T-helper 2 cell (primary cell): ENCODE measurements at regions not wholly inside any gene's neighbourhood (a gene's known extent, or its start where the extent isn't known, plus 50 kb on each side); places are given as distances from the start of the nearest gene placed in this dataset.

Experiments used
- DNase-seq, 5 experiments: peaks; one replicate each; pipeline versions ENCODE4 v3.0.0 to v3.0.0-alpha.2; 2012 to 2022

DNA sequence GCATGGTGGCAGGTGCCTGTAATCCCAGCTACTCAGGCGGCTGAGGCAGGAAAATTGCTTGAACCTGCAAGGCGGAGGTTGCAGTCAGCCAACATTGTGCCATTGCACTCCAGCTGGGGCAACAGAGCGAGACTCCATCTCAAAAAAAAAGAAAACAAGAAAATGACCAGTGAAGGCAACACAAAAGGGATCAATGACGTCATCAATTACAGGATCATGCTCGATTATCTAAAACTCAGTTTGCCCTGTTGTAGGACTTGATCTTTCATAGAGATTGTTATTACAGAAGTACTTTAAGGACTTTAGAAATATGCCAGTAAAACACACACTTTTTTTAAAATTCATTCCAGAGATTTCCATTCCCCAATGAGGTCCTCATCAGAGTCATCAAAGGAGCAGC, 147.8 kb downstream of the ETS2 start:
- no peak for DNase-seq

DNA sequence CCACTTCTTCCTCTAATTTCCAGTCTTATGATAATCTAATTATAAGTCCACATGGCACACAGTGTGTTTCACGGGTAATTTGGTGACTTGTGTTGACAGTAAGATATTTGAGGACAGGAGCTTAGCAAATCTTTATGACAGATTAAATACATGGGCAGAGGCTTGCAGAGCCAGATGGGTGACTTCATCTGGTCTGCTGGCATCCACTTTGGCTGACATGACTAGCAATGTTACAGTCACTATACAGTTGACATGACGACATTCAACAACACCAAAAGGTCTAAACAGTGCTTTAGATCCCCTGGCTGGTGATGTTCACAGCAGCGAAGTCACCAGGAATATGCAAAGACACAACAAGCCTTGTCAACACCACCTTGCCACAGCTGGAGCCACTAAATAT, 147.2 kb downstream of the ETS2 start:
- DNase-seq, result no peak

DNA sequence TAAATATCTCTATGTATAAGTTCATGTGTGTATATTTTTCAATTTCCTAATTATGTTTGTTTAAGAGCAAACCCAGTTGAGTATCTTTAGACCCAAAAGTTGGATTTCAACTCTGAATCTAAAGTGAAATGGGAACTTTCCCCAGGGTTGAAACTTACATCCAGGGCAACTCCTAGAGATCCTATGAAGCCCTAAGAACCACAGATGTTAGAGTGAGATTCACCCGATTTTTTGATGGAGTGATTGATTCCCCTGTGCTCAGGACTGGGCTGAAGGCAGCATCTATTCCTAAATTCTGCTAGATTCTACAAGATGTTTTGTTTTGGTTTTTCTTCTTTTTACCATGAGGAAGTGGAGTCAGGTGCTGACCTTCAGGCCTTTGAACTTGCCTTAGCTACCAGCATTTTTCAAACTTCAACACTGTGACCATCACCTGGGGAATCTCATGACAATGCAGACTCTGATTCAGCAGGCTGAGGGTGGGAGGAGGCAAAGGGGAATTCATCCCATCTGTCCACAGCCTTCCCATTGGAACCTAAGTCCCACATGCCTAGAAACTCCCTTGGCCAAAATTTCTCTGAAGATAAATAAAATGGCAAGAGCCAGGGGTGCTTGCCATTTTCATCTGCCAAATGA, 145.5 kb downstream of the ETS2 start:
- DNase-seq, result no peak

DNA sequence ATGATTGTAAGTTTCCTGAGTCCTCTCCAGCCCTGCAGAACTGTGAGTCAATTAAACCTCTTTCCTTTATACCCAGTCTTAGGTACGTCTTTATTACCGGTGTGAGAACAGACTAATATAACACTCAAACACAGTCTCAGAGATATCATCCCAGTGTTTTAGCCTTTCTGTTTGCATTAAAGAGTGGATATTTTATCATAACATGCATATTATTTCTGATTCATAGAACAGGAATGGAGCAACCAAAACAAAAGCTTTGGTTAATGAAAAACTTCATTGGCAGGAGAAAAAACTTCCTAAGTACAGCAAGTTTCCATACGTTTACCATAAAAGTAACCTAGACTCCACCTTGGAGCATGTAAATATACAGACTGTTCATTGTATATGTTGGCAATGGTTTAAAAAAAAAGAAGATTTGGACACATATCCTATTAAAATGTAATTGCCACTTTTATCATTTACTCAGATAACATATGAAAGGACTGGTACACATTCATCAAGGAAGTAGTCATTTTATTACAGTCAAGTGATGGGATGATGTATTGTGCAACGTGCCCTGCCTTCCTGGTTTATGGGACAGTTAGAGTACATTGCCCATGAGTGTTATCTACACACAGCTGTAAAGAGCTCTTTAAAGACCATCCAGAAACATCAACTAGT, 144.8 kb downstream of the ETS2 start:
- DNase-seq, result no peak

- DNase-seq, result no peak
Measured at GRCh38 chr21:38949070-38949380, 143.3 kb downstream of the ETS2 start.

DNA sequence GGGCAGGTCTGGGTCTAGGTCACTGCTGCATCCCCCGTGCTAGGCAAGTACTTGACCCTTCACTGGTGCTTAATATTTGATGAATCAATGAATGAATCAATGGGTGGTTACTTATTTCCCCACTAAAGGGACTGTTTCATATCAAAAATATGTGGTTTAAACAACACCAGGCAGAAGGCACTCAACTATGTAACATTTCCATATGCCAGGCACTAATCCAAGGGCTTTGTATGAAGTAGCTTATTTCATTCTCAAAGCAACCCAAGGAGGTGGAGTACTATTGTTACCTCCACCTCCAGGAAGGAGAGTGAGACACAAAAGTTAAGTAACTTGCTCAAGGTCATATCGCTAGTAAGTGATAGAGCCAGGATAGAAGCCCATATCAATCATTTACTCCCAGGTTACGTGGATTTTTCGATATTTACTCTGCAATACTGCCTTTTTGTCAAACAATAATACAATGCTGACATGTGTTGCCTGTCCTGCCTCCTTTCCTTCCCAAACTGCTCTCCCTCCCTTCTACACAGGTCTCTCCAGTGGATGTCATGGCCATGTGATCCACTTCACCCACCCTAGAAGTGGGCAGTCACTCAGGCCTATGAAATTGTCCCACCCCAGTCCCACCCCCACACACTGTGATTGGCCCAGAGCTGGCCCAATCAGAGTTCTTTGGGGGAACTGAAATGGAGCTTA, 142.8 kb downstream of the ETS2 start:
- DNase-seq, result no peak

DNA sequence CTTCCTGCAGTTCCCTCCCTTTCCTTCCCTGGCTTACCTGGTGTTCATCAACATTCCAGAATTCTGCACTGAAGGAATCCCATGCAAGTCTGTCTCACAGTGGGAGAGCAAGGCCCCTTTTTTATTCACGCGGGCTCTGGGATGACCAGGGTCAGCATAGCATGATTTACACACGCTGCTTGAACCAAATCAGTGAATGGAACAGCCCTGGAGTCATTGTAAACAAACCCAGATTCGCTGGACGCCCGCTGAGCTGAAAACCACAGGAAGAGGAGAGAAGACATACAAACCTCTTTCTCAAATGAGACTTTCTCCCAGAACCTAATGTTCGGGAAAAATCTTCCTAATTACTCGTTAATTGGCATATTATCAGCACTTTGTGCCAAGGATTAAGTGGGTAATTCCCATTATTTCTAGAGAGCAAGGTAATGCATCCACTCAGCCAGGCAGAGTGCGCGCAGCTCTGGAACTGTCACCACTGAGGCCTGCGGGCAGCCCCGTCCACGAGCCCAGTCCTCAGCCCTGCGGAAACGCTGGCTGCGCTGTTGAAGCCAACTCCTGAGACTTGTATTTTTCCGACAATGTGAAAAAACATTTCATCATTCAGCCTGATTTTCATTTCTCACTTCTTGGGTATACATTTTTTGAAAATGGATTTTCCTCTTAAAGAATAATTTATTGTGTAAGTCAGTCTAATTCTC, 140.0 kb downstream of the ETS2 start:
- no peak for DNase-seq

GRCh38 chr21:38944903-38945302, 139.2 kb downstream of the ETS2 start:
- DNase-seq, result no peak

- DNase-seq, result no peak
Measured at GRCh38 chr21:38944402-38944801, 138.7 kb downstream of the ETS2 start.

DNA sequence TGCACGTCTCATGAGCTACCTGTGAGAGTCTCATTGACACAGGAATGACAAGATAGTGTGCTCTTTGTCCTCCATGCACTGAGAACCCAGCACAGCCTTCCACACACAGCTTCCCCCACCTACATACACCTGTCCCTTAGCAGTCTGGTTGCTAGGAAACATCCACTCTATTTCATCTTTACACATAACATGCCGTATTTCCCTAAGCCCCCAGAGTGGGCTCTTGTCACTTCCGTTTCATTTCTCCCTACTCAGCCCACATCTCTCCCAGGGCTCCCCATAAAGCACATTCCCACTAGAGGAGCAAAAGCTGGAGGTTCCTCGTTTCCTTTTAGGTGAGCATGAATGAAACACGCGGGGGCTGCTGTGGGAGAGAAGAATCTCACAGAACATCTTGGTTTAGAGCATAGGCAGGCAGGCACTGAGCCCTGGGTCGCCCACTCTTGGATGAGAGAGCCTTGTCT, 137.1 kb downstream of the ETS2 start:
- no peak for DNase-seq

DNA sequence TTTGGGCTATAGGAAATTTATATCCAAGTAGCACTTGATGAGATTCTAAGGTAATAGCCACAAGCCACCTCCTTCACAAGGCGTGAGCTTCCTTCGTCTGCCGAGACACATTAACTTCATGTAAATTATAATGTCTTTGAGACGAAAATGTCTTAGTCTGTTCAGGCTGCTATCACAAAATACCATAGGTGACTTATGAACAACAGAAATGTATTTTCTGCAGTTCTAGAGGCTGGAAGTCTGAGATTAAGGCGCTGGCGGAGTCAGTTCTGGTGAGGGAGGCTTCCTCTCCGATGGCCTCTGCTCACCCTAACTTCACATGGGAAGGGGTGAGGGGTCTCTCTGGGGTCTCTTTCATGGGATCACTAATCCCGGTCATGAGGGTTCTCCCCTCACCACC, 133.0 kb downstream of the ETS2 start:
- no peak for DNase-seq

- DNase-seq, result peak in 1 of 5 experiments; percentile 94
Measured at GRCh38 chr21:38938343-38938742, 132.6 kb downstream of the ETS2 start.

- DNase-seq, result no peak
Measured at GRCh38 chr21:38937844-38938243, 132.1 kb downstream of the ETS2 start.

DNA sequence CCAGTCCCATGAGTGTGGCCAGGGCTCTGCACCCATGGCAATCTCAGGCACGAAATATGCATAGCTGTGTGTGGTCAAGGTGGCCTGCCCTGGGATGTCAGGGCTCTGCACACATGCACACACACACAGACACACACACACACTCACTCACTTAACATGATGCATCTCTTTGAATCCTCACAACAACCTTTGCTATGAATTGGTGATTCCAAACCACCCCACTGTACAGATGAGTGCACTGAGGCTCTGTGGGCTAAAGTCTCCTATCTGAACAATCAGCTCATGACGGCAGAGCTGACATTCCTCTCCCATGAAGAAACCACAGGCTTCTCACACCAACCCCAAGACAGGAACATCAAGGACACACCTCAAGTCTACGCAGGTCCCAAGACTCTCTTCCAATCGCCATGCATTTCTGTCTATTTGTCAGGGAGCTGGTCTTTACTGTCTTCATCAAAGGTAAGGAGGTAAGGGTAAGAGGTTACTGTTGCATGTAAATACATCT, 131.6 kb downstream of the ETS2 start:
- DNase-seq, result peak in 1 of 5 experiments; percentile 68

DNA sequence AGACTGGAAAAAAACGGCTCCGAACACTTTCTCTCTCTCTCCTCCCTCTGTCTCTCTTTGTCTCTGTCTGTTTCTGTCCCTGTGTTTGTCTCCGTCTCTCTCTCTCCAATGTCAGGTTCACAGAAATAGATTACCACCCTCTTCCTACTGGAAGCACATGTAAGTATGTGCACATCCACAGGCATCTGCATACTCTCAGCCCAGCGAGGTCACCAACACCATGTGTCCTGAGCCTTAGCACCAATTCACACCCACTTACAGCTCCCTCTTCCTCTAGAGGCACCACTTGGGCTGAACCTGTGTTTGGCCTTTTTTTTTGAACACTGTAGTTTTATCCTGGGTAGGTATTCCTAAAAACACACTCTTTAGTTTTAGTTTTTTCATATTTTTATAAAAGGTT, 130.5 kb downstream of the ETS2 start:
- no peak for DNase-seq

- no peak for DNase-seq
Measured at GRCh38 chr21:38933731-38934130, 128.0 kb downstream of the ETS2 start.

GRCh38 chr21:38931291-38931690, 125.6 kb downstream of the ETS2 start:
- no peak for DNase-seq

DNA sequence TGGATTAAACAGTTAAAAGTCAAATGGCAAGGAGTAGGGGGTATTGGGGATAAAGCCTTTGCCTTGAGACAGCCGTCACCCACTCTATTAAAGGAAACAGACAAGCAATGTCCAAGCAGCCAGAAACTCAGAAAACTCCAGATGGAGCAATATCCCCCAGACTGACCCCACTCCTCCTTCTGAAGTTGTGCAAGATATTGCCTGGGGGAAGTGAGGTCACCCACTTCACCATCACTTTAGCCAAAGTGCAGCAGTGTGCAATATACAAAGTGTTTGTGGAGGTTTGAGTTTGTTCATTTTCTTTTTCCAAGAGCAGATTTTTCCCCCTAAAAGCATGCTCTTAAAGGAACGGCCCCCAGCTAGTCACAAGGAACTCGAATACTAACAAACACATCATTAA, 125.1 kb downstream of the ETS2 start:
- no peak for DNase-seq

- no peak for DNase-seq
Measured at GRCh38 chr21:38930066-38930465, 124.3 kb downstream of the ETS2 start.

DNA sequence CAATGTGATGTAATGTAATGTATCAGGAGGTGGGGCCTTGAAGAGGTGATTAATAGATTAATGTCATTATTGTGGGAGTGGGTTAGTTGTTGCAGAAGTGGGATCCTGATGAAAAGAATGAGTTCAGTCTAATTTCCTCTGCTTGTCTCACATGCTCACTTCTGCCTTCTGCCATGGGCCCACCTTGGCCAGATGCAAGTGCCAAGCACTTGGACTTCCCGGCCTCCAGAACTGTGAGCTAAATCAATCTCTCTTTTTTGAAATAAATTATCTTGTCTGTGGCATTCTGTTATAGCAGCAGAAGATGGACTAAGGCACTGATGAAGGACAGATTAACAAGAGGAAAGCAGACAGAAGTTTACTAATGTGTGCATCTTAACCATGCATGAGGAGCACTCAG, 123.9 kb downstream of the ETS2 start:
- no peak for DNase-seq

DNA sequence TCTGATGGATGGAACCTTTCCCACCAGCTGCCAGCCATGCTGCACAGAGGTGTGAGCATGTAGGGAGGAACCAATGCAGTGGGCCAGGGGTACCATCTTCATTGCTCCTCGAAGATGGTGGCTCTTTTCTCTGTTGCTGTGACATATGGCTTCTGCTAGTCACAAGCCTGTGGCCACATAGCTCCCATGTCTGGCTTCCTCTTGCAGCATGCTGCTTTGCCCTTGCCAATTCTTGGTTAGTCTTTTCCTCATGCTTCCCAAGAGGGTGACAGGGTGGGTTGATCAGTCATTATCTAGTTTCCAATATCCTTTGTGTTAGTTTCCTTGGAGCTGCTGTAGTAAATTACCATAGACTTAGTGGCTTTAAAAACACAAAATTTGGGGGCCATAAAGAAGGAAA, 123.4 kb downstream of the ETS2 start:
- no peak for DNase-seq

DNA sequence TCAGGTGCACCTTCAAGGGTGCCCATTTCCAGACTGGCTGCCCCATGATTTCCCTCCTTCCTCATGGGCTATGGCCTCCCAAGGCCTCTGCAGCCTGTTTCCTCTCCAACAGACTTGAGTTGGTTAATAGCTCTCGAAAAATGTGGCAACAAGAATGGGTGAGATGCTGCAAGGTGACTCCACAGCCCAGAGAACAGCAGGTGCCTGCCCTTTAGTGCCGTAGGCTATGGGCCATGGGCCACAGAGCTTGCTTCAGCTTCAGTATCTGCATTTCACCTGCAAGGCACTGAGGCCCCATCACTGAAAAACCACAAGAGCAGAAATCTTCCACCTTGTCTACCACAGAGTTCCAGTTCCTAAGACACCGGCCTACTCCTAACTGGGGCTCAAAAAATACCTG, 122.0 kb downstream of the ETS2 start:
- DNase-seq, result no peak

- DNase-seq, result no peak
Measured at GRCh38 chr21:38925923-38926322, 120.2 kb downstream of the ETS2 start.

DNA sequence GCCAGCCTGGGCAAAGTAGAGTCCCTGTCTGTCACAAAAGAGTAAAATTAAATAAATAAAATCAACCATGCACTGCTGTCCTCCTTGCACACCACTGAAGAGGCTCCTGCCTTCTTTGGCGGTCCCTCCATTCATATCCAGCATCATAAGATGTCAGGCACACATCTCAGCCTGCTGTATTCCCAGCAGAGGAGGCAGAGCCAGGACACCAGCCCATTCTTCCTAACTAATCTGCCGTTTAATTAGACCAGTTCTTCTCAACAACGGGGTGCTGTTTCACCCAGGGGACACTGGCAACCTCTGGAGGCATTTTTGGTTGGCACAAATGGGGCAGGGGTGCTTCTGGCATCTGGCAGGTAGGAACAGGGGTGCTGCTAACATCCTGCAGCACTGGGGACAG, 119.7 kb downstream of the ETS2 start:
- DNase-seq, result no peak
